DND-41 (cell line): ENCODE measurements at regions not wholly inside any gene's neighbourhood (a gene's known extent, or its start where the extent isn't known, plus 50 kb on each side); places are given as distances from the start of the nearest gene placed in this dataset.

Source experiments
- EZH2 ChIP-seq: IDR thresholded peaks from 3 replicates; pipeline ENCODE4 v1.6.1; 2012; ENCODE audit warnings: borderline replicate concordance, low read depth, mild to moderate bottlenecking, moderate library complexity, low read length, inconsistent platforms; ENCODE audit not compliant: severe bottlenecking
- TF ChIP-seq, protein P1 (sequence below): IDR thresholded peaks from 2 replicates; pipeline ENCODE4 v1.5.1; 2012; ENCODE audit warnings: borderline replicate concordance, low read length, moderate library complexity, mild to moderate bottlenecking; ENCODE audit not compliant: poor library complexity, severe bottlenecking; ENCODE audit errors: extremely low read depth

GRCh38 chr3:86168512-86168911 is 822.4 kb downstream of the VGLL3 start:
- TF ChIP-seq, protein P1, sequence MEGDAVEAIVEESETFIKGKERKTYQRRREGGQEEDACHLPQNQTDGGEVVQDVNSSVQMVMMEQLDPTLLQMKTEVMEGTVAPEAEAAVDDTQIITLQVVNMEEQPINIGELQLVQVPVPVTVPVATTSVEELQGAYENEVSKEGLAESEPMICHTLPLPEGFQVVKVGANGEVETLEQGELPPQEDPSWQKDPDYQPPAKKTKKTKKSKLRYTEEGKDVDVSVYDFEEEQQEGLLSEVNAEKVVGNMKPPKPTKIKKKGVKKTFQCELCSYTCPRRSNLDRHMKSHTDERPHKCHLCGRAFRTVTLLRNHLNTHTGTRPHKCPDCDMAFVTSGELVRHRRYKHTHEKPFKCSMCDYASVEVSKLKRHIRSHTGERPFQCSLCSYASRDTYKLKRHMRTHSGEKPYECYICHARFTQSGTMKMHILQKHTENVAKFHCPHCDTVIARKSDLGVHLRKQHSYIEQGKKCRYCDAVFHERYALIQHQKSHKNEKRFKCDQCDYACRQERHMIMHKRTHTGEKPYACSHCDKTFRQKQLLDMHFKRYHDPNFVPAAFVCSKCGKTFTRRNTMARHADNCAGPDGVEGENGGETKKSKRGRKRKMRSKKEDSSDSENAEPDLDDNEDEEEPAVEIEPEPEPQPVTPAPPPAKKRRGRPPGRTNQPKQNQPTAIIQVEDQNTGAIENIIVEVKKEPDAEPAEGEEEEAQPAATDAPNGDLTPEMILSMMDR: no peak
- no peak for TF ChIP-seq EZH2
